H1 (cell line): ENCODE measurements at regions not wholly inside any gene's neighbourhood (a gene's known extent, or its start where the extent isn't known, plus 50 kb on each side); places are given as distances from the start of the nearest gene placed in this dataset.

Experiments used
- ASH2L ChIP-seq: fragments of 200-600, 300-600 bp; sonication (generic); IDR thresholded peaks from one replicate; pipeline ENCODE4 v1.7.1; 2017; ENCODE audit warnings: low read length
- CHD2 ChIP-seq: IDR thresholded peaks from 2 replicates; pipeline ENCODE4 v1.6.1; 2012; ENCODE audit warnings: low read length, improper control_type of control experiment
- CTCF ChIP-seq, 3 experiments: IDR thresholded peaks; 1 replicate in 2 of 3; 2 replicates in 1 of 3; pipeline versions ENCODE4 v1.5.1 to v1.6.1; 2011; ENCODE audit warnings: low read length in 3 of 3, mild to moderate bottlenecking in 3 of 3, inconsistent platforms in 2 of 3, low read depth in 1 of 3, moderate library complexity in 1 of 3; ENCODE audit not compliant: insufficient read depth in 1 of 3; ENCODE audit errors: control extremely low read depth in 1 of 3
- E2F6 ChIP-seq: IDR thresholded peaks from 2 replicates; pipeline ENCODE4 v1.6.1; 2012; ENCODE audit warnings: inconsistent platforms
- EP300 ChIP-seq, 2 experiments: IDR thresholded peaks; 1 replicate in 1 of 2; 2 replicates in 1 of 2; pipeline ENCODE4 v1.6.1; 2011 to 2012; ENCODE audit warnings: low read depth in 2 of 2, low read length in 2 of 2, mild to moderate bottlenecking in 2 of 2, borderline replicate concordance in 1 of 2, inconsistent platforms in 1 of 2, moderate library complexity in 1 of 2
- EZH2 ChIP-seq: fragments of 200-600 bp; sonication (generic); IDR thresholded peaks from 2 replicates; pipeline ENCODE4 v1.7.1; 2012; ENCODE audit warnings: low read depth, mild to moderate bottlenecking, moderate library complexity, low read length, inconsistent platforms; ENCODE audit not compliant: severe bottlenecking
- POLR2A ChIP-seq, 2 experiments: IDR thresholded peaks; 1 replicate in 1 of 2; 2 replicates in 1 of 2; pipeline ENCODE4 v1.6.1; 2011; ENCODE audit warnings: low read depth in 2 of 2, low read length in 2 of 2, mild to moderate bottlenecking in 2 of 2; ENCODE audit errors: control extremely low read depth in 1 of 2
- SIRT6 ChIP-seq: IDR thresholded peaks from one replicate; pipeline ENCODE4 v1.7.1; 2012; ENCODE audit warnings: low read length, inconsistent platforms
- USF2 ChIP-seq: IDR thresholded peaks from 2 replicates; pipeline ENCODE4 v1.6.1; 2011; ENCODE audit warnings: low read length, improper control_type of control experiment
- YY1 ChIP-seq: IDR thresholded peaks from 2 replicates; pipeline ENCODE4 v1.6.1; 2011; ENCODE audit warnings: low read depth, mild to moderate bottlenecking, low read length

- TF ChIP-seq POLR2A (IDR thresholded peaks at IDR 0.05; ENCODE audit: control extremely low read depth in 1 of 2, low read depth in 2 of 2, low read length in 2 of 2) (no peak), E2F6 (no peak), YY1 (no peak), CTCF (IDR thresholded peaks at IDR 0.05; ENCODE audit: control extremely low read depth in 1 of 3, insufficient read depth in 1 of 3, low read depth in 1 of 3, low read length in 3 of 3) (no peak), ASH2L (no peak), USF2 (no peak), CHD2 (no peak), SIRT6 (no peak), EP300 (IDR thresholded peaks at IDR 0.05; ENCODE audit: borderline replicate concordance in 1 of 2, low read depth in 2 of 2, low read length in 2 of 2) (no peak), EZH2 (no peak)
These were observed 878.5 kb upstream of the ANO3 start for GRCh38 chr11:25453471-25453870.
